HG03103 (cell line): ENCODE measurements at regions not wholly inside any gene's neighbourhood (a gene's known extent, or its start where the extent isn't known, plus 50 kb on each side); places are given as distances from the start of the nearest gene placed in this dataset.

ENCODE experiments used
- ATAC-seq: cut with Tn5 transposase; IDR thresholded peaks from one replicate; pipeline ENCODE4 v1.9.1; 2021; ENCODE audit warnings: low read depth; ENCODE audit not compliant: unreplicated experiment

DNA sequence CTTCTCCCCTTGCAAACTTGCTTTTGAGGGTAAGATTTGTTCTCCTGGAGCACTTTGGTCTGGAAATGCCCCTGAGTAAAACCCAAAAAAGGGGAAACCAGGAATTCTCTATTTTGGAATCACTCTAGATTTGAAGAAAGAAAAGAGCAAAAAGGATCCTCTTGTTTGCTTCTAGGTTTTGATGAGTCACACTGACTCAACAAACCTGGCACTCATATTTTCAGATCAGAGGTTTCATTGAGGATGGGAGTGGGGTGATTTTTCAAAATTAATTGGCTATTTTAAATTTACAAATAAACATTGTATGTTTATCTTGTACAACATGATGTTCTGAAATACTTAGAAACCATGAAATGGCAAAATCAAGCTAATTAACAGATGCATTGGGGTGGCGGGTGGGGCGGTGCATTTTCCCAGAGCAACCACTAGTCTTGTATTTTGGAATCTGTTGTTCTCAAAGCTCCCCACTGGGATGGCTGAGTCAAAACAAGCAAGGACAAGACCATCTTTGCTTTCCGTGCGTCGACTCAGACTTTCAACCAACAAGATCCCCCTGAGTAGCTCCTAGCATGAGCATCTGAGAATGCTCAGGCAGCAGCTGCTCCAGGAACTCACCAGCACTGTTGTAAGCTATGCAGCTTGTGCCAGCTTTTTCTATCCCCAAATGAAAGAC lies 451.4 kb downstream of the WDR72 start:
- no peak for ATAC-seq

DNA sequence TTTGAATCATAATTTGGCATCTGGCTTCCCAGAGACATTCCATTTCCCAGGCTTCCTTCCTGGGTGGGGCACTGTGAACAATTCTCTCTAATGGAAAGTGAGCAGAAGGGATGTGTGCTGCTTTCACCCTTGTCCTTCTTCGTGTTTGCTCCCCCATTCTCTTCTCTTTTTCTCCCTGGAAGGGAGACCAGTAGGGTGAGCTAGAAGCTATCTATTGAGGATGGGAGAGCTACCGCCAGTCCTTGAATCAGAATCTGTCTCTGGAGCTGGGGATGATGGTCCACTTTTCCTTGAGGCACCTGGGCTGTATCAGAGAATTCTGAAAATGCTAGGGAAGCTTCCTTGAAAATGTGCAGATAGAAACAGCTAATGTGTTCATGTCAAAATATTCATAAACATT lies 453.9 kb downstream of the WDR72 start:
- no peak for ATAC-seq

DNA sequence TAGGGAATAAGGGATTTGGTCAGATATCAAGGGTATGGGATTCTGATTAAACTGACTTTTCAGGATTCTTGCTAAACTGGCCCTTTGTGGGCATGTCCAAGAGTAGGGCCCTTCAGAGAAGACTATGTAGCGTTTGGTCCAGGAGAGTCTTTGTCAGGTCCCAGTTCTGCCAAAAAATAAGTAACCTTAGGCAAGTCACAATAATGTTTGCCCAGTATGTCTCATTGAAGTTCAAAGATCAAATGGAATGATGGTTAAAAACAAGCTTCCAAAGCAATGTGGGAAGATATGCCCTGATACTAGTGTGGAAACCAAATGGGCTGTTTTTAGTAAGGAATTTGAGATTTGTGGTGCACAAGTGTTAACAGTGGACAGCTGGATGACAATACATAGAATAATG lies 454.4 kb downstream of the WDR72 start:
- ATAC-seq, result no peak

DNA sequence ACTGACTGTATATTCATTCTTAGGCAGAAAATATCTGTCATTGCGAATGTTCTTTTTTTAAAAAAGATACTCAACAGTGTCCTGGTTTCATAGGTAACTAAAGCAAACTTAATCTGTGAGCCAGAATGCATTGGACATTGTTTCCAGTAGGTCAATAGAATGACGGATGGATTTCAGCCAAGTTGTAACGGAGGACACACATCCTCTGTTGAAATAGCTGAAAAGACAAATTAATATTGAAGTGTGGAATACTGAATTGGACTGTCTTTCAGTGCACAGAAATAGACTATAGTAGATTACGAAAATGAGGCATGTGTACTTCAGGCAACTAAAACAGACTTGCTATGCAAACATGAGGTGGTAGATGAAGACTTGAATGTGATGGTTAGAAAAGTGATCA lies 461.6 kb downstream of the WDR72 start:
- ATAC-seq, result no peak

DNA sequence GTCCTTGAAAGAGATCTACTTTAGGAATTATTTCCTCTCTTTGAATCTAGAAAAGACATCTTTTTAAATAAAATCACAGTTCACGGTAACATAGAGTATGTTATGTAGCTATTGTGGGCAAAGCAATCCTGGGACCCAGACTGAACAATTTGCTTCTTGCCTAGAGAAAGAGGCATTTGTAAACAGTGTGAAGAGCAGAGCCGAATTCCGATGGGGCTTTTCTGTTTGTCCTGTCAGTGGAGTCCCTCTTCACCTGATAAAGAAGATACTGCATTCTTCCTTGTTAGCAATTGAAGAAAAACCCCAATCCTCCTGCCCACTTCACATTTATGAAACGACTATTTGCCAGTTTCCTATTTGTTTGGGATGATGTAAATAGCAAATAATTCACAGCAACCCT lies 462.9 kb downstream of the WDR72 start:
- no peak for ATAC-seq

DNA sequence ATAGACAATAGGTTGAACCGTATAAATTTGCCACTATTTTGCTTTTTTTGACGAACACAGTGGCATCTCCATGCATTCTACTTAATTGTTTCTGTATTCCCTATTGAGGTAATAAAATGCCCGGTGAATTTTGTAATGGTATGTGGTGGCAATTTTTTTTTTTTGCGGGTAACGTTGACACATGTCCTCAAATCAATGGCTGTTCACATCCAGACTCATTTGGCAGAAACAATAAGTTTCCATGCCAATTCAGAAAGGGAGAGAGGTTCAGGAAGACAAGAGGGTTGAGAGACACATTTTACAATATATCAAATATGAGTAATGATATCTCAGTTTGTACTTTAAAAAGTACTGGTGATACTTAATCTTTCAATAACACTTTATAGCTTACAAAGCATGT lies 463.9 kb downstream of the WDR72 start:
- ATAC-seq, result no peak

DNA sequence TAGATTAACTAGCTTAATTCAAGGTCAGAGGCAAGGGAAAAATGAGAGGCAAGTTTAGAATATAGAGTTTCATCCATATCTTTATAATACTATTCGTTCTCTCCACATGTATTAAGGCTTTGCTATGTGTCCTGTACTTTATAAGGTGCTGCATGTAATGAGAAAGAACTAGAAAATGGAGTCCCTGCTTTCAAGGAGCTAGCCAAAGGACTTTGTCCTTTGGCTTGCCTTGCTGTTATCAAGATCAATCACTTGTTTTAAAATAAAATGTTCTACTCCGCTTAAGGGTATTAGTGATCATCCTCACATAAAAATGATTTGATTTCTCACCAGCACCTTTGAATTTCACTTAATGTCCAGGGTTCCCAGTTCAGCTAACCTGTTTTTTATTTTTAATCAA lies 470.9 kb downstream of the WDR72 start:
- no peak for ATAC-seq

DNA sequence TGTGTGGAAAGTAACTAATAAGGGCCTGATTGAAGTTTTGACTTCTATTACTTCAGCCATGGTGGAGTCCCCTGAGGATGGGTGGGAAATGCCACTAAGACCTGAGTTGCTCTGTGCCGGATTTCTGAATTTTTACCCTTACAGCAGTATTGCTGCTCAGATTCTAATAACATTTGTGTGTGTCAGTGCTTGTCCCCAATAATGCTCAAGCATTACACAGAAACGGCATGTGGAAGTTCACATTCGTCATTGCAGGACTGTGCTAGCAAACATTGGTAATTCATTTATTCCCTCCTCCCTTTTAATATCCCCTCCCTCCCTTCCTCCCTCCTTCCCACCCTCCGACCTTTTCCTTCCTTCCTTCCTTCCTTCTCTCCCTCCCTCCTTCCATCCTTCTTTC lies 484.5 kb upstream of the ONECUT1 start:
- ATAC-seq, result no peak

DNA sequence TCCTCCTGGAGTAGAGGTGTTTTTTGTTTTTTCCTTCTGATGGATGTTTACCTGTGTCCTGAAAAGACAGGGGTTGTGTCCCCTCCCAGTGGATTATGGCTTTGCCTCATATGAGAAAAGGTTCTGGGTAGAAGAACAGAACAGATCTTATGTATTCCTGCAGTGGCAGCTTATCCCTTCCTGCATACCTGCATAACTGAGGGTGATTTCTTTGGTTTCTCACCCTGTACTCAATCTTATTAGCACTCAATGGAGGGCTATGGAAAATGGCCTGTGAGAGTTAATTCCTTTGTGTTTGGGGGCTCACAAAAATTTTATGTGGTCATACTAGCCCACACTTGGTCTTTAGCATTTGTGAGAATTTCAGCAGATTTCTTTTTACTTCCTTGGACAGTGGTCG lies 482.0 kb upstream of the ONECUT1 start:
- ATAC-seq, result no peak

DNA sequence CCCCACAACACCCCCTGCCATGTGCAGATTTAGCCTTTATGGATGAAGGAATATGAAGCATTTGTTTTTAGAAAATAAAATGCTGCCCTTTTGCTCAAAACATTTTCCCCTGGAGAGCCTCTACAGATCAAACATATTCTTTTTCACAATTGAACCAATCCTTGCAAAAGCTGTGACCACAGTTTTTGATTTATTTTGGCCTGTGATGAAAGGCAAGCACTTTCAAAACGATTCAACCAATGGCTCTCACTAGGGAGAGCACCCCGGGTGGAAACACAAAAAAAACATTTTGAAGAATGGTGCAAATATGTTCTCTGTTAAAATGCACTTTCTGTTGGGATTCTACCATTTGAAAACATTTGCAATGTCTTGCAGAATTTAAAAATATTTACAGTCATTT lies 476.0 kb upstream of the ONECUT1 start:
- no peak for ATAC-seq

DNA sequence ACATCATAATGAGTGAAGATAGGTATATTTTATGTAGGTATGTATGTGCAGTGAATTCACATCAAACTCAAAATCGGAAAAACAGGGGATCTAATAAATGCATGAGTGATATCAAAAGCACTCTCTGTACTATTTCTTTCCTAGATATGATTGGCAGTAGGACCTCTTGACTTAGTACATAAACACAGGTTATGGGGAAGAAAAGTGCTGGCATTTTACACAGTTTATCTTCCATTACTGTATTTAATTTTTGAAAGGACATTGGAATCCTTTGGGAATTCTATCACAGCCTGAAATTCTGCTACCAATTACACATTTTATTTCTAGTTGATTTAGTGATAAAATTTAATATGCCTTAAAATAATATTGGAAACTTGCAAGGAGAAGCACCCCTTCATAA lies 470.5 kb upstream of the ONECUT1 start:
- no peak for ATAC-seq

DNA sequence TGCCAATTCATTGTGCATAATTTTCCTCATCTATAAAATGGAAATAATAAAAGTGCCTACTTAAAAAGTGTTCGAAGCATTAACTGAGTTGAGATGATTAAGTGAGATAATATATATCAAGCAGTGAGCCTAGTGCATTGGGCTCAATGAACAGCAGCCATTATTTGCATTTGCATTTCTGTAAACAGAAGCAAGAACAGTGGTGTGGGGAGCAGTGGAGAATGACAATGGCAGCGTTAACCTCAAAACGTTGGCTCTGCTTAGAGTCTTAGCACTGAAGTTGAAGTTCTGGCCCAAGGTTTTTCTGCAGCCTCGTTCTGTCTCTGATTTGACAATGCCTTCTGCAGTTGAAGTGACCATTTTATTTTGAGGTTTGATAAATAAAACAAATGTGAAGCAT lies 466.3 kb upstream of the ONECUT1 start:
- ATAC-seq, result no peak

DNA sequence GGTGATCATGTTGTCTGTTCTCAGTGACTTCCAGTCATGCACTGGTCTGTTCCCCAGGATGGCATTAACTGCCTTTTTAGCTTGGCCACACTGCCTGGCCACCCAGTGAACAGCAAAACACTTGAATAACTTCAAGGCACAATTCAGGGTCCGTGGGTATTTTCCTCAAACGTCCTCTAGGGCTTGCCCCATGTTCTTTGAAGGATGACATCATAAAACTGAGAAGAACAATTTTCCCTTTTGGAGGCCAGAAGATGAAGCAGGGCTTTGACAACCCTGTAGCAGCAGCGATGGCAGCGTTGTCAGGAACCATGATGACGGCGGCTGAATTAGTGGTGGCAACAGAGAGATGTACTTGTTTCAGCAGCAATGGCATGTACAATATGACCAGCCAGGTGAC lies 465.9 kb upstream of the ONECUT1 start:
- ATAC-seq, result no peak

DNA sequence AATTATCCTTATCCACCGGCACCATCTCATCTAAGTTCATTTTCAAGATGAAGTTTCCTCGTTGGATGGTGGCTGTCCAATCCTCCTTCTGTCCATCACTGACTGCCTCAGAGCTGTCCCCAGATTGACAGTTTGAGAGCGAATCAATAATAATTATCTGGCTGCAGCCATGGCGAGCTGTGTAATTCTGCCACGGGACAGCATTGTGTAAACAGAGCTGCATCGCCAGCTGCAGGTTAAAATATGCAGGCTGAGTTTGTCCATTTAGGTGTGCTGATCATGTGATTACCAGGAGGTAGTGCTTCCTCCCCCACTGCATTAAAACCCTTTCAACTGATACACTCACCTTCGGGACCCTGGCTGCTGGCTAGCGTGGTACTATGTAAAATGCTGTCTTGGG lies 461.9 kb upstream of the ONECUT1 start:
- no peak for ATAC-seq

DNA sequence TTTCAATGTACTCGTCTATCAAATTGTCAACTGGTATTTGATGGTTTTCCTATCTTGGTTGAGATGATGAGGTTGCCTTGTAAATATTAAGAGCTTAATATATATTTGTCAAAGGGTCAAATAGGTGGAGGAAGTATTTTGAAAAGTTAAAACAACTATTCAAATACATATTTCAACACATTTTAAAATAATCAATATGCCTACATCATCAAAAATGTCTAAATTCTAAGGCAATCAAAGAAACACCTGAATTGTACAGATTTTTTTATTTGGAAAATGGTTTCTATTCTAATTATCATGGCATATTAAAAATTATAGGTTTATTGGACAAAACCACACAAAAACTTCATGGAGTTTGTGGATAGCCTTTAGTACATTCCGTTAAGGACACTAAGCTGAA lies 461.4 kb upstream of the ONECUT1 start:
- no peak for ATAC-seq

DNA sequence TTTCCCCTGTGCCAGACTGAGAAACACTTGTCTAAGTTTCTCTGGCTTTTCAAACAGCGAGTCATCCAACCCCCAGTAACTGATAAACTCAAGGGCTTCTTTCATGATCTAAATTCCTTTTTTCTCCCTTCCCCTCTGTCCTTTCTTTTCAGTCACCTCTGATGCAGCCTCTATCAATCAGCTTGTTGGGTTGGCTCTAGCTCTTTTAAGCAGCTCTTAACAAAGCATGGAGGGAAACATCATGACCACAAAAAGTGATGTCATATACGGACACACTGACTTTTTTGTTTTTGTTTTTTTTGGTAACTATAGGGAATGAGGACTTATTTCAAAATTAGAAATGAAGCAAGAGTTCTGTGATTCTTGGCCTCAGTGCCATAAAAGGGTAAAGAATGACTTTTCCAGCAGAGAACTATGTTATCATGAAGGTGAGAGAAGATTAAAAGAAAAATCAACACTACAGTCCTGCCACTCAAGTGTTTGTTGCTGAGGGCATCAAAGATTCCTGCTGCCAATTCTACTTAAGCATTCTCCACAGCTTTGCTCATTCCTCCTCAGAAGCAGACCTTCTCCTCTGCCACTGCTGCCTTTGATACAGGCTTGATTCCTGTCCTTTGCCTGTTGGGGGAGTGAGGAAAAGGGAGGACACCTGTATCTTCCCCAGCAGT lies 457.0 kb upstream of the ONECUT1 start:
- no peak for ATAC-seq

DNA sequence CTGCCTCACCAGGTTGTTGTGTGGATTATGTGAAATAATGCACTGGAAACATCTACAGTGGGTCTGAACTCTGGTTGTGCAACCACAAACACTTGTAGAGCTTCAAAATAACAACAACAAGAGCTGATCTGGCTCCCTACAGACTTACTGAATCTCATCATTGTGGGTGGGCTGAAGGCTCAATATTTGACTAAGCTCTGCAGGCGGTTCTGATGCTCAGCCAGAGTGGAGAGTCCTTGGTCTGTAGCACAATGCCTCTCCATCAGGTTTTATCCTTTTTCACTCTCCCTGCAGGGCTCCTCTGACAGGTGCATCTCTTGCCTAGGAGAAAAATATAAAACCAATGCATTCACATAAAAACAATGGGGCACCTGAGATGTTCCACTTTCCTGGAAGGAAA lies 456.3 kb upstream of the ONECUT1 start:
- no peak for ATAC-seq

DNA sequence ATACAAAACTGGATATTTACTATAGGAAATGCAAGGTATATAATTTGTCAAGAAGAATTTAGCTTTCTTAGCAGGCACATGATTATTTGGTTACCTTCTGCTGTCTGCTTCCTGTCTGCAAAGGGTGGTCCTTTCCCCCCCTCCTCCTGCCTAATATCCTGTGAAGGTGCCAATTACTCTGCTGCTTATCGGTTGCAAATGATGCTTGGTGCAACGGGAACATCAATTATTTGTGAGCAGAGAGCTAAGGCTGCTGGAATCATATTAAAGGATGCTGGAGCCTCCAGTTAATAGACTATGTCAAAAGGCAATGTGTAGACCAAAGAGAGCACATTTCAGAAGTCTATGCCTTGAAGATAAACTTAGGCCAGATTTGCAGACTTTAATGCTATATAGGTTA lies 443.7 kb upstream of the ONECUT1 start:
- ATAC-seq, result no peak

DNA sequence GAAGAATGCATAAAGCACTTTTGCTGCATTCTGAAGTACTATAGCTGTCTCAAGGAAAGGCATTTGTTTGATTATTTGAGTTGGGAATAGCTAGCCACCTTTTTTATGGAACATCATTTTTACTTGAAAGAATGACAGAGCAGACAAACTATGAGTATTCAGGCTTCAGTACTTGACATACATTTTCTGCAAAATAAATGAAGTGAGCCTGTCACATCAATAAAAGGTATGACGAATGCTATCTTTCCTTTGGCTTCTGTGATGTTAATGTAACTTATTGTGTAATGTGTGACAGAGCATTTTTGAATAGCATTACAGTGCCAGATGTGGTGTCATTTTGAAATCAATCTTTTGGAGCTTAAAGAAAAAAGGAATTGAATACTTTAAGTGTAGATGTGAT lies 440.3 kb upstream of the ONECUT1 start:
- no peak for ATAC-seq

DNA sequence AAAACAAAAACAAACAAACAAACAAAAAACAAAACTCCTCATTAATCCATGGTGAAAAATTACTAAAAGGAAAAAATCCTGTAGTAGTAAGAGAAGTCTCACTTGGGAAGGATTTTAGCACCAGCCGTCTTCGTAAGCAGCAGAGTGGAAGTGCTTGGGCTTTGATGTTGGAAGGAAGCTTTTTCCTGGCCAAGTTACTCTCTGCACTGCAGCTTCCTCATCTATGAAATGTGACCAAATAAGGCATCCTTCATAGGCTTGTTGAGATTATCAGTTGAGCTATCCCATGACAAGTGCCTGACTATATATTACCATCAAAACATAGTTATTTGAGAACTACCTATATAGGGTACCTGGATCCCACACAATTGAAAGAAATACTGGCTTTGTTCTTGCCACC lies 436.4 kb upstream of the ONECUT1 start:
- ATAC-seq, result no peak

DNA sequence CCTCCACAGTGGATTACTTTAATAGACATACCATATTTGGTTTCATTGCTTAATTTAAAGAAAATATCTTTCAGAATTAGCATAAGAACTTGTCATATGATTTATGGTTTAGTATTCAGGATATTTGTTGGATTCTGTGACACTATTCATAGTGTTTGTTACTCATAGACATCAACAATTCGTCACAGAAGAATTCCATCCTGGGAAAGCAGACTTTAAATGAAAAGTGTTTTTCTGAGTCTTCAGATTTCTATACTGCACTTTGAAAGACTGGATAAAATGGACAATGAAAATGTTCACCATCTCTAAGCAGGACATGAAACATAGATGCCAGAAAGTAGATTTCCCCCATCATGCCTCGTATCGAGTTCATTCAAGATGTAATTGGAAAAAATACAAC lies 435.6 kb upstream of the ONECUT1 start:
- no peak for ATAC-seq

DNA sequence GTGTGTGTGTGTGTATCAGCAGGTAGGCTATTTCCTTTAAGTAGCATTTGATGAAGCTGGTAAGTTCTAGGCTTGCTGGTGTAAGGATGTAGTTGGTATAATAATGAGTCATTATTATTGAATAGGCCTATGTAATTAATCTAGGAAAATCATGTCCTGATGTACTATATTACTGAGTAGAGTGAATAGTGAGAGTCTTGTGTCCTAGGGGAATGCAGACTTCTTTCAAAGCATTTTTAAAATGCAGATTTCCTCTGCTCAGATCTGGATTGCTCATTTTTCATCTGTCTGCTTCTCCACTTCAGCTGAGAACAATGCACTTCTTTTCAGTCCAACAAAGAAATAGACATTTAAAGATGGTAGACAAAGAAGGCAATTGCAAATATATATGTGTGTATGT lies 434.2 kb upstream of the ONECUT1 start:
- no peak for ATAC-seq

DNA sequence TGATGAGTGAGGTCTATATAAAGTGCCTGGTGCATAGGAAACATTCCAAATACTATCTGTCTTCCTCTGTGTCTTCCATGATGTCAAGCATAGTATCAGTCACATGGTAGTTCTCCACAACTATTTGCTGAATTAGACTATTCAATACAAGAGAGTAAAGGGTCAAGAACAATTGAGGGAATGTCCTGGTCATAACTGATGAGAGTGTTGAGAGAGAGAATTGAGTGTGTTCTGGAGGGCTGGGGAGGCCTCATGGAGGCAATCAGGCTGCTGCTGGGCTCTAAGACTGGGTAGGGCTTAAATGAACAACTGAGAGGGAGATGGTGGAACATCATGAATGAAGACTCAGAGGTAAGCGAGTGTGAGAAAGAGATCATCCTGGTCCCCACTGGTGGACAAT lies 433.7 kb upstream of the ONECUT1 start:
- ATAC-seq, result no peak
